ENCODE measurements at regions not wholly inside any gene's neighbourhood (a gene's known extent, or its start where the extent isn't known, plus 50 kb on each side); places are given as distances from the start of the nearest gene placed in this dataset.

DNA sequence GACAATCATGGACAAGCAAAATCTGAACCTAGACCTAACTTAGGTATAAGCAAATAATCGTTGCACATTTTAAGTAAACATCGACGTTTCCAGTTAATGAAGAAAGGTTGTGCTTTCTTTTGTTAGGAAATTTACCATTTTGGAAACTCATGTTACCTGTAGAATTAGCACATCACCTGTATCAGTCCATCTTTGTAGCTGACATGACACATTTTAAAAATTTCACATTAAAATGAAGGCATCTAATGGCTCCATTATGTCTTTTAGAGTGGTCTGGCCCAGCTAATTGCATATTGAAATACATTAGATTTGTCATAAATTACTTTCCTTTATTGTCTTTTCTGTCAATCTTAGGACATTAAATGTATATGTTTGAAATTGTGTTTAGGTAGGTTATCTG is 119.0 kb upstream of the MGAT5 start (continued):
- TF ChIP-seq TAF7 (optimal IDR thresholded peaks at IDR 0.05; ENCODE audit: borderline replicate concordance, low read depth, low read length): no peak
- TF ChIP-seq GTF2F1 (IDR thresholded peaks at IDR 0.05; ENCODE audit: borderline replicate concordance, low read depth, low read length): no peak

Data from H1 (cell line).